ENCODE measurements at regions not wholly inside any gene's neighbourhood (a gene's known extent, or its start where the extent isn't known, plus 50 kb on each side); places are given as distances from the start of the nearest gene placed in this dataset.

DNA sequence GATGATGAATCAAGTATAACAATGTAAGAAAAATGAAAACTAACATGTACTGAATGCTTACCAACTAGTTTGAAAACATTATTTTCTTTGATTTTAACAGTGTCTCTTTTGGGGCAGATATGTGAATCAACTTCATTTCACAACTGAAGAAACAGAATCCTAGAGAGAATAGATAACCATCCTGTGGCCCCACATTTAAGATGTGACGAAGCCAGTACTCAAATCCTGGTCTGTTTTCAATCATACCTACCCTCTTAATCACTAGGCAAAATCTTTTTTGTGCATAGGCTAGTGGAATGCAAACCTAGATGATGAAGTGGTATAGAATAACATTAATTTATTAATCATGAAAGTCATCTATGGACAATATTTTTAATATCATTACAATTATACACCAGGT, 371.6 kb upstream of the EPHA7 start:
- H3K27me3 ChIP-seq: no peaks in the 10 kb centered on the region
- H3K4me3 ChIP-seq: no peak overlapping the region
- peaks cover 0 to 6% (median 0%) of the 10 kb centered on the region in 4 donors for H3K4me1 ChIP-seq
- DNase-seq: no peak
- no peaks in the 10 kb centered on the region for H3K9me3 ChIP-seq
- 67 to 88% (median 80%) methylated on average over 1 of the region's 1 CpG for WGBS, 5 donors
- TF ChIP-seq, protein P1, sequence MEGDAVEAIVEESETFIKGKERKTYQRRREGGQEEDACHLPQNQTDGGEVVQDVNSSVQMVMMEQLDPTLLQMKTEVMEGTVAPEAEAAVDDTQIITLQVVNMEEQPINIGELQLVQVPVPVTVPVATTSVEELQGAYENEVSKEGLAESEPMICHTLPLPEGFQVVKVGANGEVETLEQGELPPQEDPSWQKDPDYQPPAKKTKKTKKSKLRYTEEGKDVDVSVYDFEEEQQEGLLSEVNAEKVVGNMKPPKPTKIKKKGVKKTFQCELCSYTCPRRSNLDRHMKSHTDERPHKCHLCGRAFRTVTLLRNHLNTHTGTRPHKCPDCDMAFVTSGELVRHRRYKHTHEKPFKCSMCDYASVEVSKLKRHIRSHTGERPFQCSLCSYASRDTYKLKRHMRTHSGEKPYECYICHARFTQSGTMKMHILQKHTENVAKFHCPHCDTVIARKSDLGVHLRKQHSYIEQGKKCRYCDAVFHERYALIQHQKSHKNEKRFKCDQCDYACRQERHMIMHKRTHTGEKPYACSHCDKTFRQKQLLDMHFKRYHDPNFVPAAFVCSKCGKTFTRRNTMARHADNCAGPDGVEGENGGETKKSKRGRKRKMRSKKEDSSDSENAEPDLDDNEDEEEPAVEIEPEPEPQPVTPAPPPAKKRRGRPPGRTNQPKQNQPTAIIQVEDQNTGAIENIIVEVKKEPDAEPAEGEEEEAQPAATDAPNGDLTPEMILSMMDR (IDR thresholded peaks at IDR 0.05): no peak
- no peaks in the 10 kb centered on the region for H3K36me3 ChIP-seq
- intact Hi-C loops (cut with DNase I; ENCODE audit: low total_unique reads): no loop called here
- no peak overlapping the region for H3K27ac ChIP-seq

DNA sequence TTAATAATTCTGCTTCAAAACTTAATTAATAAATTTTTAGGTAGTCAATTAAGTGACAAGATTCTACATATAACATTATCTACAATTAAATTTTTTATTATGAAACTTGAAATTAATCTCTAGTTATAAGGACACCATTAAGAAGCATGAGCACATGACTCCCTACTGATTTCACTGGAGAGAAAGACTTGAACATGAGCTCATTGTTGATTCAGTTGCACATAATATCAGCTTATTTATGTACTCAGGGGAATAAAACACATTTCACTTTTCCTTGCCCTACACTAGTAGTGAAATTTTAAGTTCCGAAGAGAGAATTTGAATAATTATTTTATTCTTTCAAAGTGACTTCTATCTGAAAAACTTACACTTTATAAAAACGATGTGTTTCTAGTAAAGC, 370.2 kb upstream of the EPHA7 start:
- H3K4me1 ChIP-seq: peaks cover 0 to 6% (median 1%) of the 10 kb centered on the region in 4 donors
- H3K9me3 ChIP-seq: no peaks in the 10 kb centered on the region
- no peaks in the 10 kb centered on the region for H3K36me3 ChIP-seq
- 81 to 86% (median 82%) methylated on average over 2 of the region's 2 CpGs for WGBS, 5 donors
- H3K4me3 ChIP-seq: no peak overlapping the region
- intact Hi-C loops (cut with DNase I; ENCODE audit: low total_unique reads): no loop called here
- H3K27me3 ChIP-seq: no peaks in the 10 kb centered on the region
- H3K27ac ChIP-seq: no peak overlapping the region
- TF ChIP-seq POLR2AphosphoS5 (IDR thresholded peaks at IDR 0.05) (no peak), EP300 (IDR thresholded peaks at IDR 0.05) (no peak), POLR2A (IDR thresholded peaks at IDR 0.05) (no peak)
- TF ChIP-seq, protein P1 (IDR thresholded peaks at IDR 0.05): no peak
- DNase-seq: no peak

DNA sequence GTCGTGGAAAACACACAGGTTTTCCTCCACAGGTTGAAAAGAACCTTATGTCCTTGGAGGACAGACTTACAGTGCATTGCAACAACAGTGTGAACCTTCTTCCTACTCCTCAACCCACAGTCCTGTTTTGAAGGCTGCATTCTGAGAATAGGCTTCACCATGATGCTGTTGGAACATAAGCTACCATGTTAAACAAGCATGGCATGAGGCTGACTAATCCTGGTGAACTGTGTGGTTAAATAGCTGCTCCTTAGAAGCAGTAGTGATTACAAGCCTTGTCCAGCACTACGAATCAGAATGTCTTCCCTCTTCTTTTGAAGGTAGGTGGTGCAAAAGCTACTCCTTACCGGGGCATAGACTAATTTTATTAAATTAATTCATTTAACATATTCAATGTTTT, 368.5 kb upstream of the EPHA7 start:
- intact Hi-C loops (cut with DNase I; ENCODE audit: low total_unique reads): no loop called here
- TF ChIP-seq, protein P1 (IDR thresholded peaks at IDR 0.05): no peak
- TF ChIP-seq EP300 (IDR thresholded peaks at IDR 0.05) (no peak), POLR2A (IDR thresholded peaks at IDR 0.05) (no peak), POLR2AphosphoS5 (IDR thresholded peaks at IDR 0.05) (no peak)

DNA sequence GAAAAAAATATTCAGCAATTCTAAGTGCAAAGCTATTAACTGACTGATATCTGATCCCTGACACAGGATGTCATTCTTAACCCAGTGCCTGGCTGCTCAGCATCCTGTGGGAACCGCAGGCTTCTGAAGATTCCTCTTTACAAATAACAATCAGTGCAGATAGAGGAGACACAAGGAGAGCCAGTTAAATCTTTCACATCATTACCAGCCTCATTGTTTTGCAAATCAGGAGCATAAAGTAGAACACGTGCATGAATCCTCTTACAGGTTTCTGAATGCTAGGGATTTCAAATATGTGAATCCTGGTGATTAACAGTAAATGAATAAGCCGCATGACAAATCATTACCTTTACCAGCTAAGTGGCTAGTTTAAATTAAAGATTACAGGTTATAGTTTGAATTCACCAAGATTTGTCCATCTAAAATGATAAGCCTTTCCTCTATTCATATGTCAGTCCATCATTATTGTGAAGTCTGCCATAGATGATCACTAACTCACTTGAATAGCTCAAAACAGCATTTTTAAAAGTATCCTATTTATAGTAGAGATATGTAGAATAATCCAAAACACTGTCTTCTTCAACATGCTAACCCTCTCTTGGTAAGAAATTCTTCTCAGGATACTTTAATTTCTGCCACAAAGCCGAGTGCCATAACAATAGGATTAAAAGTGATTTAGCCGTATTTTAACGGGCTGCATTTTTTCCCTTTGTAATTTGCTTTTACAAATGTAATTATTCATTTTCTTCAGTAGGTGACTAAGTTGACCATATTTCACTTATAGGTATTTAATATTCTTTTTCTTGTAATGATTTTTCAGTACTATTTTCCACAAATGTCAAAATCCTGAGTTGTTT, 367.3 kb upstream of the EPHA7 start:
- no peak for DNase-seq
- no peak overlapping the region for H3K4me3 ChIP-seq
- intact Hi-C loops (cut with DNase I; ENCODE audit: low total_unique reads): no loop called here
- 57 to 63% (median 61%) methylated on average over 6 of the region's 6 CpGs for WGBS, 5 donors
- peaks cover 0 to 6% (median 1%) of the 10 kb centered on the region in 4 donors for H3K4me1 ChIP-seq
- H3K36me3 ChIP-seq: no peaks in the 10 kb centered on the region
- TF ChIP-seq POLR2A (IDR thresholded peaks at IDR 0.05): no peak
- TF ChIP-seq EP300 (IDR thresholded peaks at IDR 0.05): no peak
- TF ChIP-seq, protein P1 (IDR thresholded peaks at IDR 0.05): no peak
- no peak for TF ChIP-seq POLR2AphosphoS5 (IDR thresholded peaks at IDR 0.05)
- no peaks in the 10 kb centered on the region for H3K9me3 ChIP-seq
- H3K27me3 ChIP-seq: no peaks in the 10 kb centered on the region
- no peak overlapping the region for H3K27ac ChIP-seq

More for the DNA sequence above, 368.5 kb upstream of the EPHA7 start:
- Histone ChIP-seq H3K36me3 (no peaks in the 10 kb centered on the region), H3K4me3 (no peak overlapping the region), H3K4me1 (peaks cover 0 to 6% (median 1%) of the 10 kb centered on the region in 4 donors), H3K9me3 (no peaks in the 10 kb centered on the region), H3K27ac (no peak overlapping the region), H3K27me3 (no peaks in the 10 kb centered on the region)
- WGBS, 5 donors: 73 to 82% (median 75%) methylated on average over 3 of the region's 3 CpGs
- no peak for DNase-seq
